HG02571 (cell line): ENCODE measurements at regions not wholly inside any gene's neighbourhood (a gene's known extent, or its start where the extent isn't known, plus 50 kb on each side); places are given as distances from the start of the nearest gene placed in this dataset.
"Not testable (repeated sequence)": the region's sequence is repeated elsewhere in the genome, so short reads cannot be mapped to it uniquely, and the experiment has no call there.

ENCODE experiments used
- ATAC-seq: cut with Tn5 transposase; IDR thresholded peaks from one replicate; pipeline ENCODE4 v1.9.1; 2021; ENCODE audit warnings: mild to moderate bottlenecking, moderate library complexity; ENCODE audit not compliant: unreplicated experiment

DNA sequence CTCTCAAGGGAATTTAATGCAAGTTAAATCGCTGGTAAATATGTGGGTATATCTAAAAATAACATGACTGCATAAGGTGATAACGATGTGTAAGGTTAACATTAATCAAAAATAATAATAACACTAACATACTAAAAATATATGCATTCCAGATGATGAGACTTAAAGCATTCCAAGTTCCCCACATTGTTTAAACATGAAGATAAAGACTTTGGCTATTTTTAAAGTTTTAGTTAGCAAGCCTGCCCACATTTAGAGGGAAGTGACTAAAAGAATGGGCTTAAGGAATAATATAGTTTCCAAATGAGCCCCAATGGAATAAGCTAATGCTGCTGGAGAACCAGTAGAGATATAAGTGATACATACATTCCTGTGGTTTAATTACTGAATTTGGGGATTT, 941.3 kb downstream of the TBC1D32 start:
- no peak for ATAC-seq

DNA sequence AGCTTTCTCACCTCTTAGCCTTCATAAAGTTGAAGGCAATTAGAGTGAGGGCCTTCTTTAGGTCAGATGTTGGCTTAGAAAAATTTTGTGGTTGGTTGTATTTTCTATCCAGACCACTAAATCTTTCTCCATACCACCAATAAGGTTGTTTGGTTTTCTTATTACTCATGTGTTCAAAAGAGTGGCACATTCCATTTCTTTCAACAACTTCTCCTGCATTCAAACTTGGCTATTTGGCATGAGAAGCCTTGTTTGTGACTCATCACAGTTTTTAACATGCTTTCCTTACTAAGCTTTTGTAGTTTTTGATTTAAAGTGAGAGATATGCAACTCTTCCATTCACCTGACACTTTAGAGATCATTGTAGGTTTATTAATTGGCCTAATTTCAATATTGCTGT, 949.6 kb downstream of the TBC1D32 start:
- ATAC-seq = no peak

DNA sequence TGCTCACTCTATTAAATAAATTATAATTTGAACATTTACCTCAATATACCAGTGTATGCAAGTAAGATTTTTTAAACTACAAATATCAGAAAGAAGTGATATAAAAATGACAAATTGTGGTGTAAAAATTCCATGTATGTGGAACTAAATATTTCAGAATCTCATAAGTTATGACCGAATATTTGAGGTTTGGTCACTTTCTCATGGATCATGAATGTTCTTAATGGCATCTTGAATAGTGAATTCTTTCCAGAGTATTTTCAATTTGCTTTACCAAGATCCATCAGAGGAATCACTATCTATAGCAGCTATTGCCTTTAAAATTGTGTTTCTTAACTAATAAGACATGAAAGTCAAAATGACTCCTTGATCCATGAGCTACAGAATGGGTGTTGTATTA, 950.6 kb downstream of the TBC1D32 start:
- no peak for ATAC-seq

DNA sequence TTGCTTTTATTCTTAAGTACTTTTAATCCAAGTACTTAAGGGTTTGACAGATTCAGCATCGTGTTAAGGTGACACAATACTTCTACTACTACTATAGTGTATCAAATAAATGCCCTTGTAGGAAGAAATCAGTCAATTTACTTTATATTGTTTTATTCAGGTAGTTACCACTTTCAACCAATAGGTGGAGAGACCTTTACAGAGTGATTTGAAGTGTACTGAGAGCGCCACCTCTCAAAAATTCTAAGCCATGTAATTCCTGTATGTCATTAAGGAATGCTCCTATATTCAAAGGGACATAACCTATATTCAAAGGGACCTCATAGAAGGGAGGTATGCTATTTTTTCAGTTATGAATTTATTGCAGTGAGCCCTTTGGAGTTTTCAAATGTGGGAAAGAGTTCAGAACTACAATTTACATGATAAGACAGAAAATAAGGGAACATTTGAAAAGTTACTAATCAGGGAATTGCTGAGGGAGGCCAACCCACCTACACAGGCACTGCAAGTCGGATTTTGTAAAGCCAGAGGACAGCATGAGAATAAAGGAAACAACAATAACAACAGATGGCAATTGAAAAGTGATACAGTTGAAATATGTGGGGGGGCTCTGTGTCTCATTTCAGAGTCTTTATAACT, 955.6 kb downstream of the TBC1D32 start:
- ATAC-seq = peak; percentile 65

DNA sequence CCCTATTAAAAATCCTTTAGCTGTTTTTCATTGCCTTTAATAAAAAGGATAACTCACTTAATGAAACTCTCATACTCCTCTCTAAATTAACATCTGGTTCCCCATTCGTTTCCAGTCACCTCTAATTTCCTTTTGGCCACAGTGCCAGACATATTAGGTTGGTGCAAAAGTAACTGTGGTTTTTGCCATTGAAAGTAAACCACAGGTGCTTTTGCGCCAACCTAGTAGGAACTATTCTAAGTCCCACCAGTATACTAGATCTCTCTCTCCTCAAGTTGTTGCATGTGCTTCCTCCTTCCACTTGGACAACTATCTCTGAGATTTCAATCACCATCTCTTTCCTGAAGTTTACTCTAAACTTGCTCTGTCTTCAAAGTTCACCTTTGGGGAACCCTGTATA, 961.1 kb downstream of the TBC1D32 start:
- ATAC-seq = no peak

DNA sequence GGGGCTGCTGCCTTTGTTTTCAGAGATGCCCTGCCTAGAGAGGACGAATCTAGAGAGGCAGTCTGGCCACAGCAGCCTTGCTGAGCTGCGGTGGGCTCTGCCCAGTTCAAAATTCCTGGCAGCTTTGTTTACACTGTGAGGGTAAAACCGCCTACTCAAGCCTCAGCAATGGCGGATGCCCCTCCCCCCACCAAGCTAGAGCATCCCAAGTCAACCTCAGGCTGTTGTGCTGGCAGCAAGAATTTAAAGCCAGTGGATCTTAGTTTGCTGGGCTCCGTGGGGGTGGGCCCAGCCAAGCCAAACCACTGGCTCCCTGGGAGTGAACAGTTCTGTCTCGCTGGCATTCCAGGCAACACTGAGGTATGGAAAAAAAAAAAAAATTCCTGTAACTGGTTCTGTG, 970.9 kb downstream of the TBC1D32 start:
- no peak for ATAC-seq

DNA sequence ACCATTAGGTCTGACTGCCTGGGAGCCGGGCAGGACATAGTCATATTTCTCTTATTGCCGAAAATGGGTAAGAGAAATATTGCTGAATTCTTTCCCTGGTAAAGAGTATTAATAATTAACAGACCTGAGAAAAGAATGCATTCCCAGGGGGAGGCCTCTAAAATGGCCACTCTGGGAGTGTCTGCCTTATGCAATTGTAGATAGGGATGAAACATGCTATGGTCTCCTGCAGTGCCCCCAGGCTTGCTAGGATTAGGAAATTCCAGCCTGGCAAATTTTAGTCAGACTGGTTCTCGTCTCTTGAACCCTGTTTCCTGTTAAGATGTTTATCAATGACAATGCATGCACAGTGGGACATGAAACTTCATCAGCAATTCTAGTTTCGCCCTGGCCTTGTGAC, 975.7 kb downstream of the TBC1D32 start:
- not testable (repeated sequence) for ATAC-seq

DNA sequence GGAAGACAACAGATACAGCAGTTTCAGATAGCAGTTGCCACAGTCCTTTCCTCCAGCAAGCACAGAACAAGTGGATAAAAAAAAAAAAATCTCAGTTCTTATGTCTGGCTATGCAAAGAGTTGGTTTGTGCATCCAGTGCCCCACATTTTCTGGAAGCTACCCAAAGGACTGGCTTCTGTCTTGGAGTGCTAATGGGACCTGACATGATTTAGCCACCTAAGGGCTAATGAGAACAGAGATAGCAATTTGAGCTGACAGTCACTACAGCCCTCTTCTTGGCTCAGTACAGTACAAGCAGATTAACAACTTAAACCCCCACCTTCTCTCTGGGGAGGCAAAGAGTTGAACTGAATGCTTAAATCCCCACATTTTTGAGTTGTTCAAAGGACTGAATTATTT, 976.8 kb downstream of the TBC1D32 start:
- ATAC-seq = no peak

DNA sequence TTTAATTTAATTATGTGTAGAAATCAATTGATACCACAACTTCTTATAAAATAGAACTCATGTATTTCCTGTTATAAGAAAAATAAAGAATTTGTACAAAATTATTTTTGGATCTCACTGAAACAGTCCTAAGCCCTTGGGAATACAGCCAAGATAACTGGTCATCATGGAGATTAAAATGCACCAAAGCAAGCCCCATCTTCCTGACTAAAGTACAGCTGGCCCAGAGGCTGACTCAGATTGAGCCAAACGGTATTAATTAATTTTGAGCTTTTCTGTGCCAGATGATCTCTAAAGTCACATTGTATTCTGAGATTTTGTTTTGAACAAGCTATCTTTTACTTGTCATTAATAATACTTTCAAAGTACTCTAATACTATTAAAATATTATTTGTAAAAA, 978.5 kb downstream of the TBC1D32 start:
- ATAC-seq = no peak

DNA sequence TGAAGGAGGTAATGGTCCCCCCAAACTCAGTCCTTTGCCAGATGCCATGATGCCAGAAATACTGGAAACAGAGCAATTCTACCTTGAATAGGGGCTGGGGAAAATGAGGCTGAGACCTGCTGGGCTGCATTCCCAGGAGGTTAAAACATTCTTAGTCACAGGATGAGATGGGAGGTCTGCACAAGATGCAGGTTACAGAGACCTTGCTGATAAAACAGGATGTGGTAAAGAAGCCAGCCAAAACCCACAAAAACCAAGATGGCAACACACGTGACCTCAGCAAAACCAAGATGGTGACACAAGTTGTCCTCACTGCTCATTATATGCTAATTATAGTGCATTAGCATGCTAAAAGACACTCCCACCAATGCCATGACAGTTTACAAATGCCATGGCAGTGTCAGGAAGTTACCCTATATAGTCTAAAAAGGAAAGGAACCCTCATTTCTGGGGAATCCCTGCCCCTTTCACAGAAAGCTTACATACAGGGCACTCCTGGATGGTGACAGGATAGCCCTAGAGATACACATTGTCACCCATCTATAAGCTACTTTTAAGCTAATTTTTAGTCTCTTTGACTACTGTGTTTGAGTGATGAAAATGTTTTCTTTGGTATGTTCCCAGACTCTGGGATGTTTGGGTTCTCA, 979.7 kb downstream of the TBC1D32 start:
- no peak for ATAC-seq

DNA sequence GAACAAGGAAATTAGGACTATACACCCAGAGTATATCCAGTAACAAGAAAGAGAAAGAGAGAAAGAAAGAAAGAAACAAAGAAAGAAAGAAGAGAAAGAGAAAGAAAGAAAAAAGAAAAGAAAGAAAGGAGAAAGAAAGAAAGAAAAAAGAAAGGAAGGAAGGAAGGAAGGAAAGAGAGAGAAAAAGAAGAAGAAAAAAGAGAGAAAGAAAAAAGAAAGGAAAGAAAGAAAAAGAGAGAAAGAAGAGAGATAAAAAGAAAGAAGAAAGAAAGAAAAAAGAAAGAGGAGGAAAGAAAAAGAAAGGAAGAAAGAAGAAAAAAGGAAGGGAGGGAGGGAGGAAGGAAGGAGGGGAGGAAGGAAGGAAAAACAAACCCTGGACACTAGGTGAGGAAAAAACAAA, 981.8 kb downstream of the TBC1D32 start:
- no peak for ATAC-seq

DNA sequence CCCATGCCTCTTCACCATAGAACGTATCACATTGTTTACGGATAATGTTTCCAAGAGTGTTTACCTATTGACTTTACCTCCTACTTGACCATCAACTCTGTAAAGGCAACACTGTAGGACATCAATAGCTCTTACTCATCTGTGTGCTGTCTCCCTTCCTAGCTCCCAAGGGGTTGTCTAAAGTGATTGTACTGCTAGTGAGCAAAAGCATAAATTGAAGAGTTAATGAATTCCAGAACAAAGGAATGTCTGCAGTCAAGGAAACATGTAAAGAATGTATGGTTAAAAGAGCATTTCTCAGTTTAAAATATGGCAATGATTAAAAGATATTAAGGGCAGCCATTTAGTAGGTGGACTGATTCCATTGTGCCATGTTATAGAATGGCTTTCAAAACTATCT, 985.4 kb downstream of the TBC1D32 start:
- no peak for ATAC-seq

DNA sequence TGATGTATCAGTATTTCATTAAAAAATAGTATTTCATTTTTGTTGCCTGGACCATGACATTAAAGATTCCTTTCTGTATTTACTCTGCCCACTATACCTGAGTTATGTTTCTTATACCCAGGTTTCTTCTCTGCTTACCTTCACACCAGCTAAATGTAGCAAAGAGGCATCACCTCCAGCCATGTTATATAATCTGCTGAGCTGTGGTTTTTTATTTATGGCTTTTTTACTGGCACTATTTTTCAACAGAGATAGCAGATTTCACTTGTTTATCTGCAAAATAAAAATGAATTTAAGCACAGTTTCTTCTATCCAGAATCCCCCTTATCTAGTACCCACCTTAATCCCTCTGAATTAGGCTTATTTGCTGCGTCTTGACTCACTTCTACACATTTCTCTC, 979.0 kb upstream of the MAN1A1 start:
- ATAC-seq = no peak

DNA sequence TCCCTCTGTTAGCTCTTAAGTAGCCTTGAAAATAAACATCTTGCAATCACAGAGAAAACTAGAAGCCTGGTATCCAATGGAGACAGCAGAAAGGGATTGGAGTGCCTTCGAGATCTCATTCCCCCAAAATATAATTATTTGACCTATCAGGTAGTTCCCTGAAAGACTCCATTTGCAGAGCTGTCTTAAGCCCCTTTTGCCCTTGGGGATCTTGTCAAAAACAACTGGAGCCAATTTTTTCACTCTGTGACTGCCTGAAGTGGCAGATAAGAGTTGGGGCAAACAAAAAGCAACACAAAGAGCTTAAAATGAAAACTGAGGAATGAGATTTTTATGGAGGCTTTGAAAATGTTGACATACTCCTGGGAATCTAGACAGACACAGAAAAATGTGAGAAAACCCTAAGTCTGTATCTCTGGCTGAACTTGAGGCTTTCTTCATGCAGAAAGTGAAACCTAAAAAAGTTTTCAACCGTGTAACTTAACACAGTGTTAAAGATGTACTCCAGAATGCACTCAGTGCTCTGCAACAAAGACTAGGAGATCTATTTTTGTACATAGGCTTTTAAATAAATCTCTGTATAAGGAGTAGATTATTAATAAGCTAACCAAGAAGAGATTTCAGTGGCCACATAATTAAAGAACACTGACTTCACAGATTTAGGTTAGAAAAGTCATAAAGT, 971.1 kb upstream of the MAN1A1 start:
- no peak for ATAC-seq

DNA sequence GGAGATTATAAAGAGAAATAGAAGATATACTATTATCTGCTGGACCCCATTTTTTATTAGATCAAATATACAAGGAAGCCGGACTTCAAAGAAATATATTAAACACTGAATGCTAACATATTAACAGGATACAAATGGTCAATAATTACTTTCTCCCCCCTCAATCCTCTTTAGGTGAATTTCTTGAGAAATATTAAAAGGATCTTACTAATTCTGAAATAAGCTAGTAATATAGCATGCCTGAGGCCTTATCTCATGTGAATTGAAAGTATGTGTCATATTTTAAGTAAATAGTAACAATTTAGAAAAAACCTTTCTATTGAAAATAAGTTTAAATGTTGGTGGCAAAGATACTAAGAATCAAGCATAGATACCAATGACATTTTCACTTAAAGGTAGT, 954.7 kb upstream of the MAN1A1 start:
- ATAC-seq = no peak

DNA sequence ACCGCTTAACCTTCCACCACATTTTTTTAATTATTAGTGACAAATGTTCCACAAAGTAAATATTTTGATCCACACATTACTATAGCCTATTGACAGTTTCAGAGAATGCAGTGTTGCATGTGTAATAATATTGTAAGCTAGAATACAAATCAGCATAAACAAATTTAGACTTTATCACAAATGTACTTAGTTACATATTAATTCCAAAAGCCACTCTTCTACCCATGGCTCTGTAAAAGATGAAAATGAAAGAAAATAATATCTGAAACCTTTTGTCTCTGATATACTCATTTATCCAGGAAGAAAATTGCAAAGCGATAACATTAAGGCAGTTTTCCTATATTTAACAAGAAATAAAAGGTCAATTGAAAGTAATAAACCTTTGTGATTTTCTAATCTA, 954.0 kb upstream of the MAN1A1 start:
- ATAC-seq = no peak

DNA sequence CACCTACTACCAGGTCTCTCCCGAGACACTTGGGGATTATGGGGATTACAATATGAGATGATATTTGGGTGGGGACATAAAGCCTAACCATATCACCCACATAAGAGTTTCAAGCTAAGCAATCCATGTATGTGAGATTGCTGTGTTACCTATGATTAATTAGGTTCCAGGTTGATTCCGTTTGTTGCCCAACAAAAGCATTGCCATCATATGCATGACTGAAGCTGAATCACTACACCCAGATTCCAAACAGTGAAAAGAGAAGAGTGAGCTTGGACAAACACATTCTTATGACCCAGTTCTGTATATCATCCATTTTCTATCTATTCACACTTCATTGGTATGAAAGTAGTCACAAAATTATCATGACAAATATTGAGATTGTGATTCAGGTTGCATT, 952.5 kb upstream of the MAN1A1 start:
- no peak for ATAC-seq

DNA sequence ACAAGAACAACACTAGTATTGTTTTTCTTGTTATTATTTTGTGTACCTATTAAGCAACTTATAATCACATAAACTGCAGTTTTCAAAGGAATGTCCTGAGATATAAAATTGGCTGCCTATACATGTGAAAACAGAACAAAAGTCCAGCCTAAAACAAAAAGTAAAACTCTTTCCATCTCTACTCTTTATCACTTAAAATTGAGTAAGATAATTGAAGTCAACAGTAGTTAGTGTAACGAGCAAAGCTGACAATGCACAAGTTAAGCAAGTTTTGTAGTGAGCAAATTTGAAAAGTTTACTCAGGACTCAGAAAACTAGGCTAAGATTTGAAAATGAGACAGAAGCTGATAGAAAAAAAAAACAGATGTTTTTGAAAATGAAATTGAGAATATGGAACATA, 941.4 kb upstream of the MAN1A1 start:
- ATAC-seq = no peak

DNA sequence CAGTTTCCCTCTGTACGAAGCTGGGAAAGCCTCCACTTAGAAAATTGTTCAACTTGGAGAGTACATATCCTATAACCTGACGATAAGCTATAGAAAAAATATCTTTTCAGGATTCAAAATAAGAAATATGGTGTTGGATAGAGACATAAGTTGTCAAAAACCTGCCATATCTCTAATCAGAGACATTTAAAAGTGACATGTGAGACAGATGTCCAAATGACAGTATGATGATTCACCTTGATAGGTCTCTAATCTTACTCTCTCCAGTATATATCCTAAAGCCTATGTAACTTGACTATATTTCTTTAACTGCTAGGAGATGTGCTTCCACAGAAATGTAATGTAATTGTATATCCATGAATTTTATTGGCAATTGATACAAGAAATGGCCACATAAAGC, 932.4 kb upstream of the MAN1A1 start:
- no peak for ATAC-seq

DNA sequence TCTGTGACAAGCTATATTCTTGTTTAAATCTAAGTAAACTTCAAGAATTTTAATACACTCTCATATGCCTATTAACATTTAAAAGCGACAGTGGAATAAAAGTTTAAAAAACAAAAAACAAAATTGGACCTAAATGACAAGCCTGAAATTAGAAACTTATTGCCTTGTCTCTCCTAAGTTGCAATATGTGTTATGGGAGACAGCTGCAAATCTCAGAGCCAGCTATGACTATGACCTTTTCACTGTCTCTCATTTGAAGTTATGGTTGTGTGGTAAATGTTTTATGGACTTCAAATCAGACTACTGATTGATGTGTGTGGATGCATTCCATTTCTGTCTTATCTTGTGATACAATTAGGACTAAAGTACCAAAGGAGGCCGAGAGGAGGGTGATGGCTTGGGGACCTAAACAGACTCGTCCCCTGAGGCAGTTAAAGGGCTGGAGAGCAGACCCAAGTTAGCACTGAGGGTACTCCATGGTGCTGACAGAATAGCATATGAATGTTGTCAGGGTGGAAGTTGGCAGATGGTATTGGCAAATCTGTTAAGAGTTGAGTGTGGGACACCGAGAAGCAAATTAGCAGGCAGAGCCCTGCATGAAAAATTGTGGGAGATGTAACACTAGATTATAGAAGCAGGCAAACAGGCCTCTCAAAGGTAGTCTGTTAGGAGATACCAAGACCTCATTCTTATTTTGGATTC, 930.1 kb upstream of the MAN1A1 start:
- ATAC-seq = no peak

DNA sequence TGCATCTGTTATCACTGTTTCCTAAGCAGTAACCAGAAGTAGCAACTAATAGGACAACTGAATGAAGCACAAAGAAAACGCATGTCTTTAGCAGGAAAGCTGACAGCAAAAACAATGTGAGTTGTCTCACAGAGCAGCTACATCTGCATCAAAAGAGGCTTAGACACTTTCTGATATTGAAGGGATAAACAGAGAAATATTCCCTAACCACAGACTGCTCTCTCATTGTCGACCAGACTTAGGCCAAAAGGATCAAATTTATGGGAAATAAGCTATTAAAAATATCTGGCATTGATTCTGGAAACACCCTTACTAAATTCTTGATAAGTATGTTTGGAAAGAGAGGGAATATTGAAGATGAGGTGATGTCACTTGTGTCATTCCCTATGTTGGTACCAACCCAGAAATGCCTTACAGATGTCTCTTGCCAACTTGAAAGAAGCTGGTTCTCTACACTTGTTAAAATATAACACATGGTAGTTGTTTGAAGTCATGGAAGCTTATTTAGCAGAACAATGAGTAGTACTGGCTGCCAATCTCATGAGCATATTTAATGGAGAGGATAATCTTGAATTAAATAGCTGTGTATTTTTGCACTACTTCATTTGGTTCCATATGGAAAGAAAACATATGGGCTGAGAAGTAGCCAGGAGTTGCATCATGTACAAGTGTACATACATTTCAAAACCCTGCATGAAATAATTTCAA, 929.3 kb upstream of the MAN1A1 start:
- no peak for ATAC-seq
